Peyer's patch (tissue), 4 donors: ENCODE measurements at regions not wholly inside any gene's neighbourhood (a gene's known extent, or its start where the extent isn't known, plus 50 kb on each side); places are given as distances from the start of the nearest gene placed in this dataset.

ENCODE experiments used
- POLR2A ChIP-seq, 2 donors: fragments of 450-650 bp; IDR thresholded peaks; one replicate each; pipeline ENCODE4 v1.5.1; 2017; ENCODE audit warnings: antibody characterized with exemption in 2 of 2, mild to moderate bottlenecking in 2 of 2, moderate library complexity in 2 of 2
- TF ChIP-seq, protein P1 (sequence below), 6 experiments: fragments of 450-650 bp in 4 of 6; fragments of 200-600 bp in 2 of 6; sonication (generic) in 1 of 6; IDR thresholded peaks; one replicate each; pipeline ENCODE4 v1.5.1; 2017 to 2019; ENCODE audit warnings: antibody characterized with exemption in 6 of 6, mild to moderate bottlenecking in 3 of 6, moderate library complexity in 1 of 6

DNA sequence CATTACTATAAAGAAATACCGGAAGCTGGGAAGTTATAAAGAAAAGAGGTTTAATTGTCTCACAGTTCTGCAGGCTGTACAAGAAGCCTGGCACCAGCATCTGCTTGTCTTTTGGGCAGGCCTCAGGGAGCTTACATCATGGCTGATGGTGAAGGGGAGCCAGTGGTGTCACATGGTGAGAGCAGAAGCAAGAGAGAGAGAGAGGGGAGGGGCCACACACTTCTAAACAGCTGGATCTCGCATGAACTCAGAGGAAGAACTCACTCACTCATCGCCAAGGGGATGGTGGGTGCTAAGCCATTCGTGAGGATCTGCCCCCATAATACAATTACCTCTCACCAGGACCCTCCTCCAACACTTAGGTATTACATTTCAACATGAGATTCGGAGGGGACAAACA is 51.8 kb upstream of the ANKRD34C start:
- TF ChIP-seq, protein P1, sequence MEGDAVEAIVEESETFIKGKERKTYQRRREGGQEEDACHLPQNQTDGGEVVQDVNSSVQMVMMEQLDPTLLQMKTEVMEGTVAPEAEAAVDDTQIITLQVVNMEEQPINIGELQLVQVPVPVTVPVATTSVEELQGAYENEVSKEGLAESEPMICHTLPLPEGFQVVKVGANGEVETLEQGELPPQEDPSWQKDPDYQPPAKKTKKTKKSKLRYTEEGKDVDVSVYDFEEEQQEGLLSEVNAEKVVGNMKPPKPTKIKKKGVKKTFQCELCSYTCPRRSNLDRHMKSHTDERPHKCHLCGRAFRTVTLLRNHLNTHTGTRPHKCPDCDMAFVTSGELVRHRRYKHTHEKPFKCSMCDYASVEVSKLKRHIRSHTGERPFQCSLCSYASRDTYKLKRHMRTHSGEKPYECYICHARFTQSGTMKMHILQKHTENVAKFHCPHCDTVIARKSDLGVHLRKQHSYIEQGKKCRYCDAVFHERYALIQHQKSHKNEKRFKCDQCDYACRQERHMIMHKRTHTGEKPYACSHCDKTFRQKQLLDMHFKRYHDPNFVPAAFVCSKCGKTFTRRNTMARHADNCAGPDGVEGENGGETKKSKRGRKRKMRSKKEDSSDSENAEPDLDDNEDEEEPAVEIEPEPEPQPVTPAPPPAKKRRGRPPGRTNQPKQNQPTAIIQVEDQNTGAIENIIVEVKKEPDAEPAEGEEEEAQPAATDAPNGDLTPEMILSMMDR (IDR thresholded peaks at IDR 0.05) = no peak
- no peak for TF ChIP-seq POLR2A (IDR thresholded peaks at IDR 0.05)
